Activated CD4-positive, alpha-beta T cell treated with anti-CD3 and anti-CD28 coated beads, Interleukin-10, Interleukin-2, amounts not matched to agents 100 ng/mL and 50 ng/mL, durations not matched to agents 16 hours and 8 hours (primary cell): ENCODE measurements at regions not wholly inside any gene's neighbourhood (a gene's known extent, or its start where the extent isn't known, plus 50 kb on each side); places are given as distances from the start of the nearest gene placed in this dataset.

Experiments
- DNase-seq: peaks from one replicate; pipeline ENCODE4 v3.0.0-alpha.2; 2020

DNA sequence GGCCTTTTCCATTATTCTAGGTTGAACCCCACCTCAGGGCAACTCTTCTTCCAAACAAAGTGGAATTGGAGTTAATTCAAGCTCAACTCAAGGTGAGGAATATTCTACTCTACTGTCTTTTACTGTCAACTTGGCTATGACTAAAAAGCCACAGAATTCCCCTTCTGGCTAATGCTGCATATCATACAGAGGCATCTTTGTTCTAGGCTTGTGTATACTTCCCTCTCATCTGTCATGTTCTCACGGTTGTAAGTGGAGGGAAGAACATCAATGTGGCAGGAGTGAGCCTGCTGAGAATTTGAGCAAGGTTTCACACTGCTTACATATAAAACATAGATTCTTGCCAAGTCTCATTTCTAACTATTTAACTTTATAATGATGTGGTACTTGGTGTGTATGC lies 921.4 kb upstream of the CNTN5 start:
- DNase-seq: no peak

DNA sequence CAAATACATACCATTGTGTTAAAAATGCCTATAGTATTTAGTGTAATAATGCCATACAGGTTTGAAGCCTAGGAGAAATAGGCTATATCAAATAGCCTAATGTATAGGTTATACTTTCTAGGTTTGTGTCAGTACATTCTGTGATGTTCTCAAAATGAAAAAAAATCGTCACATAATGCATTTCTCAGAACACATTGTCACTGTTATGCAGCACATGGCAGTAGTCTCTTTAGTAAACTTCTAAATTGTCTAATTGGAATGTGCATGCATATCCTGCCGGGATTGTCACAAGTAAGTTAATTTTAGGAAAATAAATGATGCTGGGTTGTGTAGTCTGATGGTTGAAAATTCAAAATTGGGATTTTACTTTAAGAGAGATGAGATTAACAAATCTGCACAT lies 920.1 kb upstream of the CNTN5 start:
- no peak for DNase-seq

DNA sequence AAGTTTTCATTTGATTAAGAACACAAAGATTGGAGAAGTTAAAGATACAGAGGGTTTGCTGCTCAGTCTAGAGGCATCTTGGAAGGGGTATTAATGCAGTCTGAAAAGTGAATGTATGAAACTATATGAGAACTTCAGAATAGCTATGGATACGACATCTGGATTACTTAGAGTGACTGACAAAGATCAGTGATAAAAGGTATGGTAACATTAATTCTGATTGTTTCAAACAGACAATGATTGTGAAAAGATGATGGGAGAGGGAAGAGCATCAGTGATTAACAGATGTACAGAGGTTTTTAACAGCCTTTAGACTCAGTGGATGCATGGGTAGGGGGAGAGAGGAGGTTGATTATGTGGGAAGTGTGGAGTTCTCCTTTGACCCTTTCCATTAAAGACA lies 919.4 kb upstream of the CNTN5 start:
- no peak for DNase-seq

DNA sequence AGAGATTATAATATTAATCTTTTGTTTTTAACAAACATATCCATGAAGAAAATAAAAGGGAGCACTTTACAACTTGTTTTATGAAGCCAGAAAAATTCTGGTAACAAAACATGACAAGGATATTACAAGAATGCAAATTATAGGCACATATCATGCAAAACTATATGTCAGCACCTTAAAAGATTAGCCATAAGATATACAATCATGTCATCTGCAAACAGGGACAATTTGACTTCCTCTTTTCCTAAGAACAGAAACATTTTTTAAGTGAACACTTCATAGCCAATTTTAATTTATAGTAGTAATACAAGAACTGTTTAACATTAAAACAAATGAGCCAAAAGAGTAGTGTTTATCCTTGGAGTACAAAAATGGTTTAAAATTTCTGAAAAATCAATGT lies 916.5 kb upstream of the CNTN5 start:
- no peak for DNase-seq

DNA sequence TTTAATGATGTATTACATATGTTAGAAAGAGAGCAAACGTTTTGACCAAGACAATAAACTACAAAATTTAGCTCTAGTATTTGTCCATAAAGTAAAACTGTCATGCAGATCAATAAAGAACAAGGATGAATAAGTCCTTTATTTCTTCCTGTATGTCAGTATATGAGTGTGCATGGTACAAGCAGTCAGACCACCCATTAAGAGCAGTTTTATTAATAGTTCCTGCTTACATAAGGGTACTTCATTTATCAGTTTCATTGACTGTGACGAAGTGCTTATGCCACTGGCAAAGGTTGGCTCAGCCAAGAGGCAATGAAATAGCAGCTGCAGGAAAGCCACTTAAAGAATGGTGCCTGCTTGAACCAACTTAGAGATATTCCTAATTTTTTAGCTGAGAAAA lies 913.0 kb upstream of the CNTN5 start:
- no peak for DNase-seq

DNA sequence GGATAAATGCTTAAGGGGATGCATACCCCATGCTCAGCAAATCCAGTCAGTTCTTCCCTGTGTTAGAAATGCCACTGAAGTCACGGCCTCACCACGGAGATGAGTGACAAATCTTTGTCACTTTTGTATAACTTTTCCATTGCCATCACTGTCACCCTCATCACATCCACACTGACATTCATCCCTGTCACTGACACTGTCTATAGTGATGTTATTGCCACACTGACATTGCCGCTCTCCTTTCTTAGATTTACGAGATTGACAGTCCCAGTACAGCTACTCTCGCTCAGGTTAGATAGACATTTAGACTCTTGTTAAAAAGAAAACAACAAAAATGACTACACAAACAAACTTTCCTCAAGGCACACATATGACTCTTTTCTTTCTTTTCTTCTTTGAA lies 910.7 kb upstream of the CNTN5 start:
- no peak for DNase-seq

DNA sequence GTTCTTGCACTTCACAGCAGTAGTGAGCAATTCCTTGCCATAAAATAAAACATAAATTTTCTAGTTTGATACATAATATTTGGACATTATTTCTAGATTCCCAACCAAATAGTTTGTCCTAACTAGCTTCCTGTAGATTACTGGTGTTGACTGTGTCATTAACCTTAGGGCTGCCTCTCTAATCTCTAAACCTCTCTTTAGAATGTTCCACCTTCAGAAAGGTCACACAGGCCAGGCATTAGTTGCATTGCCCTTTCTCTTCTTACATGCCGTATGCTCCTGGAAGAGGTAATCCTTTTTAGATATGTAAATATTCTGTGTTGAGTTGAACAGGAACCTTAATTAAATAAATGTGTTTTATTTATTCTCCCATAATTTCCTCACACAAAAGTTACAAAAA lies 904.9 kb upstream of the CNTN5 start:
- DNase-seq: no peak

DNA sequence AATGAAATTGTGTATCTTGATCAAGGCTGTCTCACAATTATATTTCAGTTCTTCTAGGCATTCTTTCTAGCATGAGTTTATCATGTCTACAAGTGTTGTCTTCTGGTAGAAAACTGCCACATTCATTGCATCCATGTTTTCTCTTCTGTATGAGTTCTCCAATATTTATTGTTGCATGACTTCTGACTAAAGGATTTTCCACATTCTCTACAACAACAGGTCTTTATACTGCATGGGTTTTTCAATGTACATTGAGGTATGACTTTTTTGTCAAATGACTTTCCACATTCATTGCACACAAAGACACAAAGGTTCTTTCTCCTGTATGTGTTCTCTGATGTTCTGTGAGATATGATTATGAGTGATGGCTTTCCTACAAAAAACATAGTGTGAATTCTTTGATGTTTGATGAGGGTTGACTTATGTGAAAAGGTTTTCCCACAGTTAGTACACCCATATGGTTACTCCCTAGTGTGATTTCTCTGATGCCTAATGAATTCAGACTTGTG lies 890.6 kb upstream of the CNTN5 start:
- DNase-seq: no peak

DNA sequence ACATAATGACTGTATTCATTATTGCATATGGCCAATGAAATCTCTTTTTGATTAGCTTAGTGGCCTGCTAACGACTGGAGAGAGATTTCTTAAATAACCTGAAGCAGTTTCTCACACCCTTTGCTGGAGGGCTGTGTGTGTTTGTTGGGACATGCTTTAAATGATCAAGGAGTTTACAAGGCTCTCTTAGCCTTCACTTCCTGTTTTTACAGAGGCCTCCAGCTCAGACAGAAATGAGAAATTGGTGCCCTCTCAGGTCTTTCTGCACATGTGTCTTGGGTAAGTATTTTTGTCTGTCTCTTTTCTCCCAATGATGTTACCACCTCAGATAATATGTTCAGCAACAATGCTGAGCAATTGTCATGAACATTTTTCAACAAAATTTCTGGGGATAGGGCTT lies 884.4 kb upstream of the CNTN5 start:
- DNase-seq: no peak

DNA sequence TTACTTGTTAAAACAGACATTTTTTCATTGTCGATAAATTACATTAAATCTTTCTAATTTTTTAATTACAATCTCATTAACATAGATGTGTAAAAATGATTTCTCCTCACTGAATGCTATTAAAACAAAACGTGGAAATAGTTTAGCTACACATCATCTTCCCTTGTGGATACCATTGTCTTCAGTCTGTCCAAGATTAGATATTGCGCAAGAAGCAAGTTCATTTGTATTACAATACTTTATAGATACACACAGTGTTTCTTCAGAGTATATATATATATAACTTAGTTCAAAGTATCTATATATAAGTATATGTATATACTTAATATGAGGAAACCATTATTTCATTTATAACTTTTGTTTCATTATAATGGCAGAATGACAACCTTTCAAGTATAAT lies 883.3 kb upstream of the CNTN5 start:
- DNase-seq: no peak

DNA sequence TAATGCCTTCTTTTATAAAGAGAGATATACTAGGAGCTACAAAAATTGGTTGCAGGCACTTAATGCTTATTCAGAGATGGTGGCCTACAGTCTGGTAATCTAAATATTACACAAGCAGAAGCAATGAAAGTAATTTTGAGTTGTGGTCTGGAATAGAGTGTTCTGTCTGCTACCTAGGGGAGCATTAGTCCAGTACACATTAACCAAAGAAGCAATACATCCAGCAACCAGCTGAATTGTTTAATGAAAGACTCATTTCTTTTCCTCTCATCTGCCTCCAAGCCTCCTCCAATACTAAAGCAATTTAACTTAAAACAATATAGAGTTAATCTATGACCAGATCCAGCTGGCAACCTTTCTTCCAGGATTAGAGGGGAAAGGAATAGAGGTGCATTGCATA lies 877.1 kb upstream of the CNTN5 start:
- no peak for DNase-seq

DNA sequence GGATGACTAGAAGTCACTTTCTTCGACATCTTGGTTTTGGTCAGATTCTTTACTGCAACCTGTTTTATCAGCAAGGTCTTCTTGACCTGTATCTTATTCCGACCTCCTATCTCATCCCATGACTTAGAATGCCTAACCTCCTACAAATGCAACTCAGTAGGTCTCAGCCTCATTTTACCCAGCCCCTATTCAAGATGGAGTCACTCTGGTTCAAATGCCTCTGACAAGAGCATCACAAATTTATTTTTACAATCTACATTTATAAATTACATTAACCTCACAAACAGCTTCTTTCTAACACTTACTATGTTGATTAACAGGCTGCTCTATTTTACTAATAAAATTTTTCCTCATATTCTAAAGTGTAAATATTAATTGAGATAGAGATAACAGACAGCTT lies 867.0 kb upstream of the CNTN5 start:
- no peak for DNase-seq

DNA sequence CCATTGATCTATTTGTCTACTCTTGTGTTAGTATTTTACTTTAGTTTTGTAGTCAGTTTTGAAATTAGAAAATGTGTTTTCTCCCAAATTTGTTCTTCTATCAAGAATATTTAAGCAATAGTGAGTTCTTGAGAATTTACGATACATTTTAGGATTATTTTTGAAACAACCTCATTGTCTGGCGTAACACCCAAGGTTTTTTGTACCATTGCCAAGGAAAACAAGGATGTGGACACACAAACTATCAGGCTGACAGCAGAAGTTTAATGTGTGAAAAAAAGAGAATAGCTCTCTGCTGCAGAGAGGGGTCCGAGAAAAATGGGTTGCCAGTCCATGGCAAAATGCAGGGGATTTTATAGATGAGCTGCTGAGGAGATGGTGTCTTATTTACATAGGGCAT lies 865.1 kb upstream of the CNTN5 start:
- no peak for DNase-seq

DNA sequence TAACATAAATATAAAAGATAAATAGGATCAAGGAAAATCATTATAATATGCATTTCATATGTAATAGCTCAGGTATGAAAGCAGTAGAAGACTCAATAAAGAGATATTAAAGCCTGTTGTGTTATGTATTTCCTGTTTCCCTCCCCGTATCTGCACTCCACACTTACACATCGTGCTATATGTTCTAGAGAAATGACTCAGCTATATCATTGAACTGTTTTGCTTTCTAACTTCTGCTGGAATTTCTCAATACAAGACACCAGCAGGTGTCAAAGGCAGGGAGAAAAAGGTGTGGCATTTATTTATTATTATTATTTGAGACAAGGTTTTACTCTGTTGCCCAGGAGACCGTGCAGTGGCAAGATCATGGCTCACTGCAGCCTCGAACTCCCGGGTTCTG lies 842.8 kb upstream of the CNTN5 start:
- no peak for DNase-seq

DNA sequence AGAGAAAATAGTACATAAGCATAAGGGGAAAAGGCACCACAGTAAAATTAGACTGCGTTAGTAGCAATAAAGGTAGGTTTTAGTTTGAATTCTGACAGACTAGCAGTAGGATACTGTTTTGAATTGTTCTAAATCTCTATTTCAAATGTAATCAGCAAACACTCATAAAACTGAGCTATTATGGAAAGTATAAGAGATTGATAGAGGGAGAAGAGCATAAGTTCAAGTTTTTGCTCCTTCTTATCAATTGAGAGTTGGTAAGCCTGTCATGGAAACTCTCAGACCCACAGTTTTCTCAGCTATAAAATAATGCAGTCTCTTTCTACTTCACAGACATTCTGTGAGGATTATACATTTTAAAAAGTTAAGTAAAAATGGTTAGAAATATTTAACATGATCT lies 840.2 kb upstream of the CNTN5 start:
- DNase-seq: no peak

DNA sequence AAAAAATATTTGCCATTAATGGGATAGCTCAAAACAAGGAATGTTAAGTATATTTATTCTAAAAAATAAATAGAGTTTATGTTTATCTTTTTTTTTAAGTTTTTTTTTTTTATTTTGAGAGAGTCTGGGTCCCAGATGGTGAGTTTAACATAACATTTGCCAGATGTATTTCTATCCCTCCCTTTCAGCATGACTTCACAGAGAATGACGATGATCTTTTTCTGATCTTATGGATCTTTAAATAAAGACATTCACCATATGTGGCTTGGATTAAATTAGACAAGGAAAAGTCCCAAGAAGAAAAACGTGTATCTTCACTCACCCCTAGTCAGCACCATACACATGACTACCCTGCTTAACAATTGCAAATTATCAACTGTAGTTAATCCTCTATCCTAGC lies 839.8 kb upstream of the CNTN5 start:
- DNase-seq: no peak

DNA sequence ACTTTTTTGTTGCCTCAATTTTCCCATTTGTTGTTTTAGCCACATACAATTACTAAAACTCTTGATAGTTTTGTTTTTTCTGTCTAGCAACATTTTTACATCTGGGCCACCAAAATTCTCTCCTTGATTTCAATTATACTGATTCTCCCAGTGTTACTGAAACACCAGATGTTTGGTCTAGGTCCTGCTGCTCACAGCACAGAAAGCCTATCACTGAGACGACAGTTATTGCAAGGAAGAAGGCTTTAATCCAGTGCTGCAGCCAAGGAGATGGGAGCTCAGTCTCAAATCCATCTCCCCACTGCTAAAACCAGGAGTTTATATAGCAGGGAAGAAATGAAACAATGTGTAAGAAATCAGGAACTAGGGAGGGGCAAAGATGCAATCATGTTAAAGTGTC lies 837.7 kb upstream of the CNTN5 start:
- DNase-seq: no peak

DNA sequence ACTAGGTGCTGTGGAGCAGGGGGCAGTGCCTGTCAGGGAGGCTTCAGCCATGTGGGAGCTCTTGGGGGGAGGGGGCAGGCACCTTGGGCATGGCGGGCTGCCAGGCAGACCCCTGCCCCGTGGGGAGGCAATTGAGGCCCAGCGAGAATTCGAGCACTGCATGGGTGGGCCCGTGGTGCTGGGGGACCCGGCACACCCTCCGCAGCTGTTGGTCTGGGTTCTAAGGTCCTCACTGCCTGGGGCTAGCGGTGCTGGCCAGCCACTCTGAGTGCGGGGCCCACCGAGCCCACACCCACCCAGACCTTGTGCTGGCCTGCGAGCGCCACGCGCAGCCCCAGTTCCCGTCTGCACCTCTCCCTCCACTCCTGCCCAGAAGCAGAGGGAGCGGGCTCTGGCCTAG lies 835.5 kb upstream of the CNTN5 start:
- no peak for DNase-seq

DNA sequence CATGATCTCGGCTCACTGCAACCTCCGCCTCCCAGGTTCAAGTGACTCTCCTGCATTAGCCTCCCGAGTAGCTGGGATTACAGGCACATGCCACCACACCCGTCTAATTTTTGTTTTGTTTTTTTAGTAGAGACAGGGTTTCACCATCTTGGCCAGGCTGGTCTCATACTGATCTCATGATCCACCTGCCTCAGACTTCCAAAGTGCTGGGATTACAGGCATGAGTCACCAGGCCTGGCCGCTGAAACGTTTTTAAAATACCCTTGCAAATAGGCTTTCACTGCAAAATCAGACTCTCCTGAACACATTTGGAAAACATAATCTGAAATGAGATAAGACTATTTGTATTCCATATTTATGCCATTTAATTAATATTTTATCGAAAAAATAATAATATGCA lies 826.1 kb upstream of the CNTN5 start:
- DNase-seq: no peak

DNA sequence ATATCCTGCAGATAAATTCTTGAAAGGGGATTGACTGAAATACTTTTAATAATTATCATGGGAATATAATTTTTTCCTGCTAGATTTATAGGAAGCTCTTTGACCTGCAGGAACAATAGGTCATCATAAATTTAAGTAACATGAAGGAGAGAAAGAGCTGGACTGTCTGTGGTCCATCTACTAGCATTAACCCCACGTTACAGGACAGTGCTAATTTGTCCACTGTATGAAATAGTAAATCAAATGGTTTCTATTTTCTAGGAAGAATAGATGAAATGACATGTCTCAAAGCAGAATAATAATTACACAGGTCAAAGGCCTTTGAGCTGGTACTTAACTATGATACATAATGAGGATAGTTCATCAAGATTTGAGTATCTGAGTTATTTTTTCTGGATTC lies 825.4 kb upstream of the CNTN5 start:
- DNase-seq: no peak

DNA sequence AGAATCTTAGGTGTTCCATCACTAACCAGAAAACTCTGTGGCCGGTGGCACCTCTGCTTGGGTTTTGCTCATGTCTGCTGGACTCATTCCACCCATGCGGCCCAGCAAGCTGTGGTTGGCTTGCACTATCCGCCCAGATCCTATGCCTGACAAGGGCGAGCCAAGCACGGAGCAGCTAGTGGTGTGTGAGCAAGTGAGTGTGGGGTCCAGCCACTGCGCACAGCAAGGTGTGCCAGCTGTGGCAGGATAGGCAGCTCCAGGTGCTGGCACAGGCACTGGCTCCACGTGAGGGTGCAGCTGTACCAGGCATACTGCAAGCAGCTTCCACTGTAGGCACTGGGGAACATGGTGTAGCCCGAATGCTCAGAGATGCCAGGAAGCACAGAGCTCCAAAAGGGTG lies 813.7 kb upstream of the CNTN5 start:
- DNase-seq: no peak

DNA sequence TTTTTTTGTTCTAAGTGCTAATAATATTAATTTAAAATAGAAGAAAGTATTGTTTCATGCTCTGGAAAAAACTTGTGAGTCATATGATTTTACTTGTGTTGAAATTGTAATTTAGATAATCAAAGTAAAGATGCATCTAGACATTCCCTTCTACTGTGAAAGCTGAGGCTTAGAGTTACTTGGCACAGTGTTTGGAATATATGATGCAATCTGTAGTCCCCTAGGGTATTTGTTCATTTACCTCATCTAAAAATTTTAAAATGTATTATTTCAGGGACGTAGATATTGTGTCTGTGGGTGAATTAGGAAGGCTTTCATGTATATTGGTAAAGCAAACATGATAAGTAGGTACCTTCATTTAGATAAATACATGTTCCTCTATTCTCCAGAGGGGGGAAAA lies 793.5 kb upstream of the CNTN5 start:
- no peak for DNase-seq

DNA sequence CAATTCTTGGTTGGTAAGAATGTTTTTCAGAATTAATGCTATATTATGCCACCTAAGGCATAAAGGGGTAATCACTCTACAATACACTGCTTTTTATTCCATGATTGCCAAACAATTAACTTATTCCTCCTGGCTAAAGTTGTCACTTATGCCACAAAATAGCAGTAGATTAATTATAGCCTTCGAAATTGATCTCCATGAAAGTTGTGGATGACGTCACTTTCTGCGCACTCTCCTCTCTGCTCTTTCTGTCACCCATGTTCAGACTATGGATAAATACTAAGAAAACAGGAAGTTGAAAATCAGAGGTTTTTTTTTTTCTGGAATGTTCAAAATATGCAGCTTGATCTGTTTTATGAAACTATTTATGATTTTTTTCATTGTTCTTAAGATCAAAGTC lies 790.1 kb upstream of the CNTN5 start:
- DNase-seq: no peak

DNA sequence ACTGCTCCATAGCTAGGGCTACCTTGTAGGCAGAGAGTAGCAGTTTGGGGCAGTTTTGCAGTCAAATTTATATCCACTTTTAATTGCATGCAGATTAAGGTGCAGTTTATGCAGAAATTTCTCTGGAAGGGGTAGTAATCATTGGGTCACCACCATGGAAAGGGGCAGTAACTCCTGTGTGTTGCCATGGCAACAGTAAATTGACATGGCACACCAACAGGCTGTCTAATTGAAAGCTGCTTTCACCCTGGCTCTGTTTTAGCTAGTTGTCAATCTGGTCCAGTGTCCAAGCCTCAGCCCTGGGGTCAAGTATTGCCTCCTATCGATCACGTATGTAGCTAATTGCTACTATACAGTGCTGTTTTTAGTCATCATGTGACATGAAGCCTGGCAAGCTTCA lies 786.1 kb upstream of the CNTN5 start:
- DNase-seq: no peak

DNA sequence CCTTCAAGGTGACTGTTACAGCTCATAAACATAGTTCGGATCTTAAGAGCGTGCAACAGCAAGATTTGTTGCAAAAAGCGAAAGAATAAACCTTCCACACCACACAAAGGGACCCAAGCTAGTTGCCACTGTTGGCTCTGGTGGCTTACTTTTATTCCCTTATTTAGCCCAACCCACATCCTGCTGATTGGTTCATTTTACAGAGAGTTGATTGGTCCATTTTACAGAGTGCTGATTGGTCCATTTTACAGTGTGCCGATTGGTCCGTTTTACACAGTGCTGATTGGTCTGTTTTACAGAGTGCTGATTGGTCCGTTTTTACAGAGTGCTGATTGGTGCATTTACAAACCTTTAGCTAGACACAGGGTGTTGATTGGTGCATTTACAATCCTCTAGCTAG lies 776.9 kb upstream of the CNTN5 start:
- no peak for DNase-seq

DNA sequence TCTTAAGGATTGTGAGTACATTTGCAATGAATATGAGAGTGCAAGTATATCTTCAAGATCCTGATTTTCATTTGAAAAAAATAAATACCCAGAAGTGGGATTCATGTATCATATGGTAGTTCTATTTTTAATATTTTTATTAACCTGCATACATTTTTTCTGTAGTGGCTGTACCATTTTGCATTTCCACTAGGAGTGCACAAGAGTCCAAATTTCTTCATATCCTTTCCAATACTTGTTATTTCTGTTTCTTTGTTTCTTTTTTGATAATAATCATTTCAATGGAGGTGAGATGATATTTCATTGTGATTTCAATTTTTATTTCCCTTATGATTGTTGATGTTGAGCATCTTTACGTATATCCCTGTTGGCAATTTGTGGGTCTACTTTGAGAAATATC lies 759.8 kb upstream of the CNTN5 start:
- no peak for DNase-seq
